ENCODE measurements at regions not wholly inside any gene's neighbourhood (a gene's known extent, or its start where the extent isn't known, plus 50 kb on each side); places are given as distances from the start of the nearest gene placed in this dataset.

DNA sequence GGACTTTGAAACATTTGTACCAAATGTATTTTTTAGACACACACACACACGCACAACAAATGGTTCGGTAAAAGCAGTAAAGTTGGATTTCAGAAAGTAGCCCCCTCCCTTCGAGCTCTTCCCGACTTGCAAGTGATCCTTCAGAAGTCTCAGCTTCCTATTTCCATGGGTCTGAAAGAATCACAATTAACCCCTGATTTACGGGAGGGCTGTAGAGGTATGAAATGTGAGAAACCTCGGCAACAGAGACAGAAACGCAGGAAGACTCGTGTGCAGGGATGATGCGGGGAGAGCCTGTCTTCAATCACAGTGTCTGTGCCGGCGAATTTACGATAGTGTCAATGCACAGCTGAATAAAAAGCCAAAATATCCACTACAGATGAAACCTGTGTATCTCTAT is 60.7 kb upstream of the VRK1 start:
- DNase-seq (ENCODE audit: low read depth, low spot score) (no peak), FAIRE-seq (no peak)
- H2AFZ ChIP-seq (ENCODE audit: control insufficient read depth, low read length): no peak overlapping the region
- dilution Hi-C loops (cut with MboI; ENCODE audit: extremely low pct_ligation_motif_present, low sequenced_read_pairs): no loop called here
- H3K27ac ChIP-seq (ENCODE audit: control insufficient read depth, insufficient read depth, low read length): no peak overlapping the region
- H3K9me3 ChIP-seq (ENCODE audit: control insufficient read depth, low read depth, low read length): no peaks in the 10 kb centered on the region
- H3K79me2 ChIP-seq (ENCODE audit: control insufficient read depth, insufficient read depth, low read length): no peaks in the 10 kb centered on the region
- peaks cover 3% of the 10 kb centered on the region for H3K4me1 ChIP-seq (ENCODE audit: control insufficient read depth, extremely low read depth, insufficient read depth, low read length)
- no peaks in the 10 kb centered on the region for H3K9me1 ChIP-seq (ENCODE audit: control insufficient read depth, extremely low read depth, insufficient read depth, low read length)
- no peak overlapping the region for H3K9ac ChIP-seq (ENCODE audit: control insufficient read depth, extremely low read depth, insufficient read depth, low read length)
- H3K36me3 ChIP-seq (ENCODE audit: control insufficient read depth in 2 of 2, extremely low read depth in 1 of 2, insufficient read depth in 2 of 2, low read length in 2 of 2): no peaks in the 10 kb centered on the region
- H3K4me2 ChIP-seq (ENCODE audit: control insufficient read depth, extremely low read depth, insufficient read depth, low read depth, low read length): no peak overlapping the region
- H3K27me3 ChIP-seq (ENCODE audit: control insufficient read depth, extremely low read depth, insufficient read depth, low read length): peaks cover 24% of the 10 kb centered on the region
- H4K20me1 ChIP-seq (ENCODE audit: control insufficient read depth, extremely low read depth, insufficient read depth, low read length): no peaks in the 10 kb centered on the region
- no peak overlapping the region for H3K4me3 ChIP-seq (ENCODE audit: control insufficient read depth in 2 of 3, extremely low read depth in 1 of 3, insufficient read depth in 2 of 3, low read depth in 1 of 3, low read length in 3 of 3)
- TF ChIP-seq, protein P1, sequence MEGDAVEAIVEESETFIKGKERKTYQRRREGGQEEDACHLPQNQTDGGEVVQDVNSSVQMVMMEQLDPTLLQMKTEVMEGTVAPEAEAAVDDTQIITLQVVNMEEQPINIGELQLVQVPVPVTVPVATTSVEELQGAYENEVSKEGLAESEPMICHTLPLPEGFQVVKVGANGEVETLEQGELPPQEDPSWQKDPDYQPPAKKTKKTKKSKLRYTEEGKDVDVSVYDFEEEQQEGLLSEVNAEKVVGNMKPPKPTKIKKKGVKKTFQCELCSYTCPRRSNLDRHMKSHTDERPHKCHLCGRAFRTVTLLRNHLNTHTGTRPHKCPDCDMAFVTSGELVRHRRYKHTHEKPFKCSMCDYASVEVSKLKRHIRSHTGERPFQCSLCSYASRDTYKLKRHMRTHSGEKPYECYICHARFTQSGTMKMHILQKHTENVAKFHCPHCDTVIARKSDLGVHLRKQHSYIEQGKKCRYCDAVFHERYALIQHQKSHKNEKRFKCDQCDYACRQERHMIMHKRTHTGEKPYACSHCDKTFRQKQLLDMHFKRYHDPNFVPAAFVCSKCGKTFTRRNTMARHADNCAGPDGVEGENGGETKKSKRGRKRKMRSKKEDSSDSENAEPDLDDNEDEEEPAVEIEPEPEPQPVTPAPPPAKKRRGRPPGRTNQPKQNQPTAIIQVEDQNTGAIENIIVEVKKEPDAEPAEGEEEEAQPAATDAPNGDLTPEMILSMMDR (optimal IDR thresholded peaks at IDR 0.05 in 1 of 3, IDR thresholded peaks at IDR 0.05 in 1 of 3, conservative IDR thresholded peaks at IDR 0.05 in 1 of 3; ENCODE audit: extremely low read depth in 1 of 3, insufficient read depth in 2 of 3, low read length in 3 of 3): no peak
- no peak for TF ChIP-seq EZH2 (IDR thresholded peaks at IDR 0.05; ENCODE audit: low read length)

DNA sequence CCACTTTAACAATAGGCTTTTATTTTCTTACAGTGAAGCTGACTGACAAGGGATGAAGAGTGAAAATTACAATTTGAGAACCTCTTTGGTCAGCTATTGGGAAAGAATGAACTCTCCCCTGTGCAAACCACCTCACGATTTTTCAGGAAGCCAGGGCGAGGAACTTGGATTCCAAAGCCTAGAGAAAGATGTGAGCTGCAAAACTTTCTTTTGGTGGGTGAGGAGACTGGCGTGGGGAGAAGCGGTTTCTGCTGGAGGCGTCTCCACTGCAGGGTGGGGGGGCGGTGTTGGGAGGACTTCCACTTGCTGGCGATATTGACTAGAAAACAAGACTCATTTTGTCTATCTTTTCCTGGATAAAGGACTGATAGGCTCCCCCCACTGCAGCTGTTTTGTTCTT is 59.3 kb upstream of the VRK1 start:
- H4K20me1 ChIP-seq (ENCODE audit: control insufficient read depth, extremely low read depth, insufficient read depth, low read length): no peaks in the 10 kb centered on the region
- no peak overlapping the region for H3K27ac ChIP-seq (ENCODE audit: control insufficient read depth, insufficient read depth, low read length)
- H3K4me3 ChIP-seq (ENCODE audit: control insufficient read depth in 2 of 3, extremely low read depth in 1 of 3, insufficient read depth in 2 of 3, low read depth in 1 of 3, low read length in 3 of 3): no peak overlapping the region
- FAIRE-seq (no peak), DNase-seq (ENCODE audit: low read depth, low spot score) (no peak)
- H3K4me1 ChIP-seq (ENCODE audit: control insufficient read depth, extremely low read depth, insufficient read depth, low read length): peaks cover 3% of the 10 kb centered on the region
- H3K79me2 ChIP-seq (ENCODE audit: control insufficient read depth, insufficient read depth, low read length): no peaks in the 10 kb centered on the region
- H3K9ac ChIP-seq (ENCODE audit: control insufficient read depth, extremely low read depth, insufficient read depth, low read length): no peak overlapping the region
- H3K9me1 ChIP-seq (ENCODE audit: control insufficient read depth, extremely low read depth, insufficient read depth, low read length): no peaks in the 10 kb centered on the region
- no peak overlapping the region for H2AFZ ChIP-seq (ENCODE audit: control insufficient read depth, low read length)
- H3K4me2 ChIP-seq (ENCODE audit: control insufficient read depth, extremely low read depth, insufficient read depth, low read depth, low read length): no peak overlapping the region
- dilution Hi-C loops (cut with MboI; ENCODE audit: extremely low pct_ligation_motif_present, low sequenced_read_pairs): no loop called here
- no peaks in the 10 kb centered on the region for H3K9me3 ChIP-seq (ENCODE audit: control insufficient read depth, low read depth, low read length)
- peaks cover 28% of the 10 kb centered on the region for H3K27me3 ChIP-seq (ENCODE audit: control insufficient read depth, extremely low read depth, insufficient read depth, low read length)
- no peak for TF ChIP-seq EZH2 (IDR thresholded peaks at IDR 0.05; ENCODE audit: low read length)
- TF ChIP-seq, protein P1 (optimal IDR thresholded peaks at IDR 0.05 in 1 of 3, IDR thresholded peaks at IDR 0.05 in 1 of 3, conservative IDR thresholded peaks at IDR 0.05 in 1 of 3; ENCODE audit: extremely low read depth in 1 of 3, insufficient read depth in 2 of 3, low read length in 3 of 3): no peak
- H3K36me3 ChIP-seq (ENCODE audit: control insufficient read depth in 2 of 2, extremely low read depth in 1 of 2, insufficient read depth in 2 of 2, low read length in 2 of 2): no peaks in the 10 kb centered on the region

Measured in keratinocyte (primary cell).